ENCODE measurements at regions not wholly inside any gene's neighbourhood (a gene's known extent, or its start where the extent isn't known, plus 50 kb on each side); places are given as distances from the start of the nearest gene placed in this dataset.

- DNase-seq (ENCODE audit: low spot score) = no peak
Observed at GRCh38 chr5:1936413-1936812, 53.7 kb upstream of the IRX4 start.

- DNase-seq (ENCODE audit: low spot score) = no peak
Observed at GRCh38 chr5:1934801-1935429, 52.2 kb upstream of the IRX4 start.

GRCh38 chr5:1934056-1934394 lies 51.3 kb upstream of the IRX4 start:
- no peak for DNase-seq (ENCODE audit: low spot score)

- DNase-seq (ENCODE audit: low spot score) = no peak
Observed at GRCh38 chr5:1933364-1934055, 50.8 kb upstream of the IRX4 start.

Data from hematopoietic multipotent progenitor cell treated with erythropoietin and hydrocortisone succinate and interleukin-3 and kit ligand, for 15 days (in vitro differentiated cells).